Panc1 (cell line): ENCODE measurements at regions not wholly inside any gene's neighbourhood (a gene's known extent, or its start where the extent isn't known, plus 50 kb on each side); places are given as distances from the start of the nearest gene placed in this dataset.

ENCODE experiments used
- ATAC-seq: fragments of 200-7000 bp; cut with Tn5 transposase; 2 replicates; pipeline ENCODE4 v1.9.1; 2020; ENCODE audit warnings: mild to moderate bottlenecking, moderate library complexity
- BruUV-seq: library from RNA; stranded (reverse); fragments of 400-500 nt; replicated peaks from 2 replicates; lab custom pipeline; 2021; lab: Mats Ljungman, UMichigan
- CTCF ChIA-PET: fragments of 300-600 bp; sonication (Branson Sonifier 250); formaldehyde crosslinking; loops from one replicate; lab custom pipeline; 2022; ENCODE audit warnings: antibody characterized with exemption; lab: Charles Lee
- POLR2A ChIA-PET: fragments of 300-600 bp; sonication (Branson Sonifier 250); formaldehyde crosslinking; loops from one replicate; lab custom pipeline; 2022; ENCODE audit warnings: antibody characterized with exemption; lab: Charles Lee
- DNase-seq: peaks from one replicate; pipeline ENCODE4 v3.0.0-alpha.2; 2010; ENCODE audit warnings: low read depth, low spot score
- H3K27ac ChIP-seq: 2 replicates; pipeline ENCODE4 v1.5.1; 2011; ENCODE audit warnings: mild to moderate bottlenecking, low read length, inconsistent platforms
- H3K27me3 ChIP-seq: fragments of 200-500 bp; sonication (Bioruptor generic); 2 replicates; pipeline ENCODE4 v1.6.0; 2014; ENCODE audit warnings: low read length, inconsistent platforms; ENCODE audit not compliant: control insufficient read depth, insufficient read depth
- H3K36me3 ChIP-seq: fragments of 200-500 bp; sonication (Bioruptor generic); 2 replicates; pipeline ENCODE4 v1.5.1; 2014; ENCODE audit warnings: inconsistent platforms, mild to moderate bottlenecking, low read length, moderate library complexity; ENCODE audit not compliant: control insufficient read depth, insufficient read depth
- H3K4me1 ChIP-seq: 2 replicates; pipeline ENCODE4 v1.5.1; 2011; ENCODE audit warnings: inconsistent platforms, mild to moderate bottlenecking, low read length, moderate library complexity; ENCODE audit not compliant: control insufficient read depth, insufficient read depth
- H3K4me3 ChIP-seq, 2 experiments: 2 replicates each; pipeline ENCODE4 v1.5.1; 2011 to 2012; ENCODE audit warnings: low read depth in 2 of 2, low read length in 2 of 2, mild to moderate bottlenecking in 2 of 2, inconsistent platforms in 1 of 2, moderate library complexity in 1 of 2
- H3K9me3 ChIP-seq: fragments of 200-500 bp; sonication (Bioruptor generic); 2 replicates; pipeline ENCODE4 v1.5.1; 2014; ENCODE audit warnings: low read depth, mild to moderate bottlenecking, inconsistent platforms, low read length, moderate library complexity; ENCODE audit not compliant: control insufficient read depth, insufficient read depth
- POLR2AphosphoS5 ChIP-seq: IDR thresholded peaks from 2 replicates; pipeline ENCODE4 v1.6.1; 2012; ENCODE audit warnings: mild to moderate bottlenecking, low read depth, low read length, moderate library complexity
- SIN3A ChIP-seq: IDR thresholded peaks from 2 replicates; pipeline ENCODE4 v1.6.1; 2012; ENCODE audit warnings: low read depth, mild to moderate bottlenecking, low read length, moderate library complexity, borderline replicate concordance; ENCODE audit not compliant: insufficient read depth
- TCF7L2 ChIP-seq: IDR thresholded peaks from 2 replicates; pipeline ENCODE4 v1.6.1; 2011; ENCODE audit warnings: mild to moderate bottlenecking, low read depth, low read length, inconsistent platforms
- in situ Hi-C: cut with HindIII; loops from 2 replicates; pipeline ENCODE4 v1.10.0; 2016; ENCODE audit warnings: low sequenced_read_pairs, low pct_unique_long_range_greater_than_20kb
- intact Hi-C: fragments of 100-400 bp; cut with micrococcal nuclease; formaldehyde crosslinking; loops from one replicate; pipeline ENCODE4 v1.10.0; 2022; ENCODE audit not compliant: unreplicated experiment
- TF ChIP-seq, protein P1 (sequence below), 2 experiments: IDR thresholded peaks; 2 replicates each; pipeline ENCODE4 v1.6.1; 2011 to 2012; ENCODE audit warnings: low read depth in 2 of 2, control low read depth in 1 of 2, low read length in 1 of 2, mild to moderate bottlenecking in 1 of 2, moderate library complexity in 1 of 2; ENCODE audit not compliant: insufficient read depth in 1 of 2
- TF ChIP-seq, protein P2 (sequence below): fragments of 450-650 bp; IDR thresholded peaks from 2 replicates; pipeline ENCODE4 v1.5.1; 2017; ENCODE audit warnings: mild to moderate bottlenecking

DNA sequence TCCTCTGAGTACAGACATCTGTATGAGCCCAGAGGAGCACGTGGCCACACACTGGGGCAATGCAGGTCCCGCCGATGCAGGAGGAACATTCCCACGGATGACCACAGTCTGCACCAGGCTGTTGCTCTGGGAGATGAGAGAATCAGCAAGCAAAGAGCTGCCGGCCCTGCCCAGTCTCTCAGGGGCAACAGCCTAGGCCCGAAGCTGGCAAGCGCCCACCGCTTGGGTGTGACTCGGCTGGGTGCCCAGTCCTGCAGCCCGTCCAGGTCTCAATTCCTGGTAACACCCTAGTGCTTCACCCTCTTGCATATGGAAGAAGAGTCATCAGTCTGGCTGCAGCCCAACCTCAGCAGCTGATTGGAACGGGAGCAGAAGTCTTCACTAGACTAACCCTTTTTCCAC lies 153.7 kb upstream of the HES1 start:
- ChIA-PET POLR2A (interaction anchor here (0.5 kb wide), 1 partner anchor 159 kb away, joined by 4 read pairs; no protein-coding TSS in a partner anchor), CTCF (no interaction called here)
- intact Hi-C loops (no loop called here), in situ Hi-C loops (no loop called here)
- ATAC-seq (no peak), DNase-seq (no peak)
- no TSS peak for BruUV-seq
- Histone ChIP-seq H3K4me3 (no peak overlapping the region), H3K27ac (no peak overlapping the region), H3K4me1 (no peaks in the 10 kb centered on the region), H3K36me3 (no peaks in the 10 kb centered on the region), H3K9me3 (no peaks in the 10 kb centered on the region), H3K27me3 (no peaks in the 10 kb centered on the region)
- TF ChIP-seq TCF7L2: no peak
- TF ChIP-seq, protein P1, sequence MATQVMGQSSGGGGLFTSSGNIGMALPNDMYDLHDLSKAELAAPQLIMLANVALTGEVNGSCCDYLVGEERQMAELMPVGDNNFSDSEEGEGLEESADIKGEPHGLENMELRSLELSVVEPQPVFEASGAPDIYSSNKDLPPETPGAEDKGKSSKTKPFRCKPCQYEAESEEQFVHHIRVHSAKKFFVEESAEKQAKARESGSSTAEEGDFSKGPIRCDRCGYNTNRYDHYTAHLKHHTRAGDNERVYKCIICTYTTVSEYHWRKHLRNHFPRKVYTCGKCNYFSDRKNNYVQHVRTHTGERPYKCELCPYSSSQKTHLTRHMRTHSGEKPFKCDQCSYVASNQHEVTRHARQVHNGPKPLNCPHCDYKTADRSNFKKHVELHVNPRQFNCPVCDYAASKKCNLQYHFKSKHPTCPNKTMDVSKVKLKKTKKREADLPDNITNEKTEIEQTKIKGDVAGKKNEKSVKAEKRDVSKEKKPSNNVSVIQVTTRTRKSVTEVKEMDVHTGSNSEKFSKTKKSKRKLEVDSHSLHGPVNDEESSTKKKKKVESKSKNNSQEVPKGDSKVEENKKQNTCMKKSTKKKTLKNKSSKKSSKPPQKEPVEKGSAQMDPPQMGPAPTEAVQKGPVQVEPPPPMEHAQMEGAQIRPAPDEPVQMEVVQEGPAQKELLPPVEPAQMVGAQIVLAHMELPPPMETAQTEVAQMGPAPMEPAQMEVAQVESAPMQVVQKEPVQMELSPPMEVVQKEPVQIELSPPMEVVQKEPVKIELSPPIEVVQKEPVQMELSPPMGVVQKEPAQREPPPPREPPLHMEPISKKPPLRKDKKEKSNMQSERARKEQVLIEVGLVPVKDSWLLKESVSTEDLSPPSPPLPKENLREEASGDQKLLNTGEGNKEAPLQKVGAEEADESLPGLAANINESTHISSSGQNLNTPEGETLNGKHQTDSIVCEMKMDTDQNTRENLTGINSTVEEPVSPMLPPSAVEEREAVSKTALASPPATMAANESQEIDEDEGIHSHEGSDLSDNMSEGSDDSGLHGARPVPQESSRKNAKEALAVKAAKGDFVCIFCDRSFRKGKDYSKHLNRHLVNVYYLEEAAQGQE (IDR thresholded peaks at IDR 0.05; ENCODE audit: insufficient read depth in 1 of 2, low read depth in 2 of 2, low read length in 1 of 2): no peak

DNA sequence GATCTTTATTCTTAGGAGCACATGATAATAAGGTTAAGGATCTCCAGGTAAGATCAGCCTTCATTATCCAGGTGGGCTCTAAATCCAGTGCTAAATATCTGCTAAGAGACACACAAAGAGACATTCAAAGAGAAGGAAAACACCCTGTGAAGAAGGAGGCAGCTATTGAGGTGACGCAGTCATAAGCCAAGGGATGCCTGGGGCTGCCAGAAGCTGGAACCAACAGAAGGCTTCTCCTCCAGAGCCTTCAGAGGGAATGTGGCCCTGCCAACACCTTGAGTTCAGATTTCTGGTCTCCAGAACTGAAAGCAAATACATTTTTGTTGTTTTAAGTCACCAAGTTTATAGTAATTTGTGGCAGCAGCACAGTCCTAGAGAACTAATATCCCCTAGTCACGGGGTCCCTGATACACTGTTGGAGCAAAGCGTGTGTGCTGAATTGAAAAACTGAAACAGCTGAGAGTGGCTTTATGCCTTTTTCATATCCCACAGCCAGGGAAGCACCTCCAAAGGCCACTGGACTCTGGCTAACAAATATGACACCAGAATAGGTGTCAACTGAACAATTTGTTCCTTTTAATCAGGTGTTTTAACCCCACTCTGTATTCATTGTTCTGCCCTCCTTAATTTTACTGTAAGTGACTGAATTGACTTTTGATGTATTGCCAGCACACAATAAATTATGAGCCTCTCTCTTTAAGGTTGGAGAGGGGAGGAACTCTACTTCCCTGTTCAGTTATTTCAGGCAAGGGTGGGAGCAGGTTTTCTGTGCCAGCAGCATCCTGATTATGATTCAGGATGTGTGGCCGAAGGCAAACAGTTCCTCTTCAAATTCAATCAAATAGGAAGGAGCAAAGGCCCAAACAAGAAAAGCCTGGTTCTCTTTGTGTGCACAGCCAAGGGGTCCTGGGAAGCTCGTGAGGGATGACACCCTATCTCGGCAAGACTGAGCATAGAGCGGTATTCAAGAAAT lies 151.8 kb upstream of the HES1 start:
- no peak for TF ChIP-seq TCF7L2
- TF ChIP-seq, protein P2, sequence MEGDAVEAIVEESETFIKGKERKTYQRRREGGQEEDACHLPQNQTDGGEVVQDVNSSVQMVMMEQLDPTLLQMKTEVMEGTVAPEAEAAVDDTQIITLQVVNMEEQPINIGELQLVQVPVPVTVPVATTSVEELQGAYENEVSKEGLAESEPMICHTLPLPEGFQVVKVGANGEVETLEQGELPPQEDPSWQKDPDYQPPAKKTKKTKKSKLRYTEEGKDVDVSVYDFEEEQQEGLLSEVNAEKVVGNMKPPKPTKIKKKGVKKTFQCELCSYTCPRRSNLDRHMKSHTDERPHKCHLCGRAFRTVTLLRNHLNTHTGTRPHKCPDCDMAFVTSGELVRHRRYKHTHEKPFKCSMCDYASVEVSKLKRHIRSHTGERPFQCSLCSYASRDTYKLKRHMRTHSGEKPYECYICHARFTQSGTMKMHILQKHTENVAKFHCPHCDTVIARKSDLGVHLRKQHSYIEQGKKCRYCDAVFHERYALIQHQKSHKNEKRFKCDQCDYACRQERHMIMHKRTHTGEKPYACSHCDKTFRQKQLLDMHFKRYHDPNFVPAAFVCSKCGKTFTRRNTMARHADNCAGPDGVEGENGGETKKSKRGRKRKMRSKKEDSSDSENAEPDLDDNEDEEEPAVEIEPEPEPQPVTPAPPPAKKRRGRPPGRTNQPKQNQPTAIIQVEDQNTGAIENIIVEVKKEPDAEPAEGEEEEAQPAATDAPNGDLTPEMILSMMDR: no peak
- TF ChIP-seq SIN3A: no peak
- TF ChIP-seq POLR2AphosphoS5: no peak
- TF ChIP-seq, protein P1 (IDR thresholded peaks at IDR 0.05; ENCODE audit: insufficient read depth in 1 of 2, low read depth in 2 of 2, low read length in 1 of 2): no peak
- Histone ChIP-seq H3K4me3 (no peak overlapping the region), H3K9me3 (no peaks in the 10 kb centered on the region), H3K27me3 (no peaks in the 10 kb centered on the region), H3K36me3 (no peaks in the 10 kb centered on the region), H3K27ac (no peak overlapping the region), H3K4me1 (no peaks in the 10 kb centered on the region)
- intact Hi-C loops: no loop called here
- no TSS peak for BruUV-seq
- ATAC-seq (no peak), DNase-seq (no peak)
- in situ Hi-C loops: no loop called here
- ChIA-PET POLR2A (no interaction called here), CTCF (no interaction called here)
